ENCODE measurements at regions not wholly inside any gene's neighbourhood (a gene's known extent, or its start where the extent isn't known, plus 50 kb on each side); places are given as distances from the start of the nearest gene placed in this dataset.

DNA sequence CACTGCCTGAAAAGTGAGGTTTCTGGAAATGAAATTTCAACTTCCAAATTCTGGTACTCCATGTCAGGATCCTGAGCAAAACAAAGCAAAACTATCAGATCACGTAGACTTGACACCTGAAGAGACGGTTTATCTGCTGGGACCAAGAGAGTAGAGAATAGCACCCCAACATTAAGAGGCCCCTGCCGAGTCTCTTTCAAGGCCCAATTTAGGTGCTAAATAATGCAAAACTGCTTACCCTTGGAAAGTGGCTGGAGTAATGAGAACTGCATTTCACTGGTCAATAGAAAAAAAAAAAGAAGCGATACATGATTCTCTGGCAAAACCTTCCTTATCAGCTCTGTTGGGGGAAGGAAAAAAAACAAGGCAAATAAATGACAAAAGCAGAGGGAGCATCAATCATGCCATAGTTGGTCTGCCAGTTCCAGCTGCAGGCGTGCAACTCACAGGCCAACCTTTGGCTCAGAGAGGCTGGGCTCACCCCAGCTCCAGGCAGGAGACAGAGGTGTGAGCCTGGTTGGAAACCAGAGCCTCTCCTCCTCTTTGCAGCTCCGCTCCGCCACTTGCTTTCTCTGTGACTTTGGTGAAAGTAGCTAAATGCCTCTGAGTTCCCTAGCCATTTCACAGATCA is 595.2 kb downstream of the TOX3 start:
- no peak for DNase-seq

DNA sequence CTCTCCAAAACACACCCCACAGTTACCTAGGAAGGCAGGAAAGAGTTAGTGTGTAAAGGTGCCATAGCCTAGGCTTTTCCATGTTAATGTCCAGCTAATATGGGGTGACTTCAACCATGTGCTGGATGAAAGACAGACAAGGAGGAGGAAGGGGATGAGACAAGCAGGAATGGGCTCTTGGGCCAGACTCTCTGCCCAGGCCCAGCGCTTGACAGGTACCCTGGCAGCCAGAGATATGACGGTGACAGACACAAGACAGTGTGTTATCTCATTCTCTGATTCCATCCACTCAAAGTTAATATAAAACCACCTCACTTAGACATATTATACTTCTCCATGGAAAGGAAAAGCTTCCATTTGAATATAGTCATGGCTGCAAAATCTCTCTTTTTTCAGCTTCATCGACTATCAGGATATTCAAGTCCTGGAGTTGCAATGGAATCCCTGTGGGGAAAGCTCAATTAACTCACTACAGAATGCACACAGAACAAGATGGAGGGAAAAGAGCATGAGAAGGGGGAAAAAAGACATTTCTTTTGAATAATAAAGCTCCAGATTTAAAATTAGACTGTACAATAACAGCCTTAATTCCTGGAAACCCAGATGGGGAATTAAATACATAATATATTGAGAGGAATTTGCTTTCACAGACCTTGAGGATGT is 596.7 kb downstream of the TOX3 start:
- no peak for DNase-seq

DNA sequence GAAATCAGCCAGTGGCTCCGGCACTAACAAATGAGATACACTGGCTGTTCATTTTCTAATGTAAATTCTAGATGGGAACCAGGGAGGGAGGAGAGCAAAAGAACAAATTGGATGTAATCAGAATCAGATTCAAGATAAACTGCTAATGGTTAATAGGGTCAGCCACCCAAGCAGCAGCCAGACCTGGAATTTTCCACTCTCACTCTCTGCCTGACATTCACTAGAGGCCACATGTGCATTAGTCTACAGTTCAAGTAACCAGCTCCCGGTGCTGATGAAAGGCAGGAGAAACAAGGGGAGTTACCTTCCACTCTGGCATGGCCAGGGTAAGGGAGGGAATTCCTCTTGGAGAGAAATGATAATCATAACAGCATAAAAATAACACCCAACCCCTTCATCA is 597.7 kb downstream of the TOX3 start:
- DNase-seq: no peak

DNA sequence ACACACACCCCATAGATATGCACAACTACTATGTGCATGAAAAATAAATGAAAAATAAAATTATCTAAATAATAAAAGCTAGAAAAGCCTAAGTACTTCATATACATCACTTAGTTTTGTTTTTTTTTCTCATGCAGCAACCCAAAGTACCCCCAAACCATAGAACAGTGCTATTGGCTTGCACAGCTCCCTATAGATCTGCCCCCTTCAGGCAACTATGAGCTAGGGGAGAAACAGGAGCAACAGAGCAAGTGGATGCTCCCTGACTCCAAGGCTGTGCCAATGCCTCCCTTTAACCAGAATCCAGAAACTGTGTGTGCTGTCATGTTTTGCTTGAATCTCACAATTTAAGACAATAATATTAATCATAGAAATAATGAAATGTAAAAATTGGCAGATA is 605.5 kb downstream of the TOX3 start:
- no peak for DNase-seq

DNA sequence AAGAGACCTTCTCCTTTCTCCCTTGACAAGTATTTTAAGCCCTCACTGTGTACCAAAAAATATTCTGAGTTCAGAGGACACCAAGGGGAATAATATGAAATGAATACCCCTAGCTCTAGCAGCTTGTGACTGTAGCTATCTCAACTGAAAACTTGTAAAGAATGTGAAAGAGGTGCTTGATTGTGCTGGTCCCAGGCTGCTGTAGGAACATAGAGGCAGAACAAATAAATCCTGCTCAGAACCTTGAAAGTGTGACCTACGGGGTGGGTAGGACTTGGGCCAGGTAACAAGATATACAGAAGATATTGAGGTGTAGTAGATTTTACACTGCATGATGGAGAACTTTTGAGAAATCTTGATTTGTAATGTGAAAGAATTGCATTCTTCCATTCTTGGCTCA is 606.8 kb downstream of the TOX3 start:
- DNase-seq: no peak

DNA sequence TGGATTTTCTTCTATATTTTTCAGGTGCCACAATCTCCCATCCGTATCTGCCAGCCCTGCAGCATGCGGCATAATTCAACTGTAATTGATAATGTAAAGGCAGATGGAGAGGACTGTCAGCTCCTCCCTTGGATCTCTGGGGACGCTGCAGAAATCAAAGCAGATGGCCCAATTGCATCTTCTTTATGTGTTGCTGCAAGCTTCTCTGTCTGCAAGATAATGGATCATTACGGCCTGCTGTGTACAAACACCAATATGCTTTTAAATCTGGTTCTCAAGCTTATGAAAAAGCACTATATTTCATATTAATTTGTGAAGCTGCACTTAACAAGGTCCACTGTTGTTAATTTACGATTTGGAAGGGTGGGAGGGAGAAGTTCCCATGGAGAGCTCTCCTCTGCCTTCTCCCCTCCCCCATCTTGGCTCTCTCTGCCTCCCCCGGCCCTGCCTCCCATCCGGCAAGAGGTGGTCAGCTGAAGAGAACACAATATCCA is 607.5 kb downstream of the TOX3 start:
- no peak for DNase-seq

DNA sequence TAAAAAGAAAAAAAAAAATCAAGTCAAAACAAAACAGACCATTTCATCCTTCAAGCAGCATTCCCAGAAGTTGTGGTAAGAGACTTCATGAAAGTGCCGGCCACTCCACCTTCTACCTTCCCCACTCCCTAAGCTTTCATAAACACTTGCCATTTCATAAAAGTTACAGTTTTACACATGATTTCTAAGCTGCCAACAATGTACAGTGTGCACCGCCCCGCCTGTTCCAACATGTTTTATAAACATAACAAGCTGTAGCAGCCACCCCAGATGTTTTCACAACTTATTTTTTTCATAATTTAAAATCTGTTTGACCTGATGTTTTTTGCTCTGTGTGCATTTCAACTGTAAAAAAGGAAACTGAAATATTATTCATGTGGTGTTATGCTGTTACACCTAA is 608.1 kb downstream of the TOX3 start:
- no peak for DNase-seq

DNA sequence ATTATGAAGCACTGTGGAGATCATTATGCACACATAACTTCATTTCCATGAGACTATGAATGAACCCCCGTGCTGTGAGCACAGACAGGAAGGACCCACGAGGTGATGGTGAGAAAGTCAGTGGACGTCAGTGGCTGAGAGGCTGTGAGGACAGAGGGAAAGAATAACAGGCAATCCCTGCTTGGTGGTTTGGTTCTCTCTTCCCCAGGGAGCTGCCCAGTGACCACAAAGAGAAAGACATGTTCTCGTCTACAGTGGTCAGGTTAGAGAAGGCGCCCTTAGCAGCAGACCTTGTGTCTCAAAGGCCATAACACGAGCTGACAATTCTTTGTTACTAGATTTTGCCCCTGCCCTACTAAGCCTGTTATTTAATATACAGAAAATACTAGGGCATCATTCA is 609.2 kb downstream of the TOX3 start:
- no peak for DNase-seq

DNA sequence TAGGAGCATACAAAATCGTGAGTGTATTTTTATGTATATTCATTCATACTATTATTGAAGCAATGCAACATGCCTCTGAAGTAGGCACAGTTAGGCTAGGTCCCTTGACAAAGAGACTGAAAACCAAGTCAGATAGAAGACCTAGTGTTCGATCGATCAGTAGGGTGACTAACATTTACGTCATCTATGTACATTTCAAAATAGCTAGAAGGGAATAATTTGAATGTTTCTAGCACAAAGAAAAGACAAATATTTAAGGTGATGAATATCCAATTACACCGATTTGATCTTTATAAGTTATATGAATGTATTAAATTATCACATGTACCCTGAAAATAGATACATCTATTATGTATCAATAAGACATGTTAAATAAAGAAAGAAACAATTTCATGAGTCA is 610.1 kb downstream of the TOX3 start:
- DNase-seq: no peak

DNA sequence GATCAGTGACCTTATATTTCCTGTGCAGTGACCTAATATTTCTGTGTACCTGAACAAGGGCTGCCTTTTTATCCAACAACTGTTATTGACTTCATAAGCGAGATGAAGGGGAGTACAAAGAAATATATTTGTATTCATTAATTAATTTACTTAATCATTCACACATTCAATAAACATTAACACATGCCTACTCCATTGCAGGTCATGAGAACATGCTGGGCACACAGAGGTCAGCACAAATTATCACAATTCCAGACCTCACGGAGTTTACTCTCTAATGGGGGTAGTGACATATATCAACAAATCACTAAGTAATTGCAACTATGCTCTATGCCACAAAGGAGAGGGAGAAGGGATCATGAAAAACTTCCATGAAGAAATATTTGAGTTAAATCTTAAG is 614.6 kb downstream of the TOX3 start:
- no peak for DNase-seq

DNA sequence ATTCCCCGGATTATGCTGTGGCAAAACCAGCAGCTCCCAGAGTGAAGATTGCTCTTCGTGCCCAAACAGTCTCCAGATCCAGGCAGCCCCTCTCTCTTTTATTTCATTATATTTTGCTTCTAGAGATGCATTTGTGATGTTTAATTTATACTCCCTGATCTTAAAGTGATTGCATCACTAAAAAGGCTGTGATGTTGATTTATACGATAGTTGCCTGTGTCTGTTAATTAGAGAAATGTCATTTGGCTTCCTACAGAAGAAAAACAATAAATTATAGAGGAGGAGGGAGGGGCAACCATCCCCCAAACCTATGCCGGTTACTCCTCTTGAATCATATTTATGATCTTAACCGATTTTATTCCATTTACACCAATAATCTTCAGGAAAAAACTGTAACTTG is 615.3 kb downstream of the TOX3 start:
- no peak for DNase-seq

DNA sequence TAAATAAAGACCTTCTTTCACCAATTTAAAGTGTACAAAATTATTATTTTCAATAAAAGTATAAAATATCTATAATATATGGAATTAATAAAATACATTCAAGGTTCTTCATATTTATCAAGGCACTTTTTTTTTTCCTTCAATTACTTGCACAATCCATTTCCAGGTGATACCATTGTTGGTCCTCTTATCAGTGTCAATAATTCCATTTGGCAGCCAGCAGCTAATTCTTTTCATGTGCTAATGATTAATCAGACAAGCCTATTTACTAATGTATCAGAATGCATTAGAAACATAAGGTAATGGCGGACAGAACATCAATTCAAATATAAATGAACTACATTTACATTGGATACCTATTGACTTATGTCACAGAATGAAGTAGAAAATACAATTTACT is 622.2 kb downstream of the TOX3 start:
- no peak for DNase-seq

DNA sequence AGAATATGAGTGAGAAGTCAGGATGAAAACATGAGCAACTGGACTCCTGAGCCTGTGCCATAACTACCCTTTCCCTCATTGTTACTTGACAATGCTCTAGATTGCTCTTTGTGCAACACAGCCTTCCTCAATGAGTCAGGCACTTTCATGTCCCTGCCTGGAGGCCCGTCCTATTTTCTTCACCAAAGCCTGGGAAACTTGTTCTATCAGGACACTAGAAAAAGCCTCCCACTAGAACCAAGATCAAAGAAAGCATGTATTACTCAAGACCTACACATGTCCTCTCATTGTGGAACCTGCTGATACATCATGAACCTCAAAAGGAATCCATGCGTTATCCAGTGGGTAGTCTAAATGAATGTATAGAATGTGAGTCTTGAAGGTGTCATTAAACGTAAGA is 624.5 kb downstream of the TOX3 start:
- no peak for DNase-seq

DNA sequence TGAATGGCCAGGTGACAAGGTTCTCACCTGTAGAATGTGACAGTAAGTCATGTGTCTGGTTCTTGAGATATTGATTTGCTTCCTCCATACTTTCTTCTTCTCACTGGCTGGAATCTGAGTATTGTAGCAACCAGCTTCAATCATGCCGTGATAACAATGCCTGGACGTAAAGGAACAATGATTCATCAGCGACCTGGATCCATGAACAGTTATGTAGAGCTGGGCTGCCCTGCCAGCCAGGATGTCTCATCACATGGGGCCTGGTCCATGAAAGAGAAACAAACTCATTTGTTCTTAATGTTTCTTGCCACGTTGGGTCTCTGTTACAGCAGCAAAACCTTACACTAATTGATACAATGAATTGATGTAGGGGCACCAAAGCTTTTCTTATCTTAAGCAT is 627.2 kb downstream of the TOX3 start:
- DNase-seq: no peak

DNA sequence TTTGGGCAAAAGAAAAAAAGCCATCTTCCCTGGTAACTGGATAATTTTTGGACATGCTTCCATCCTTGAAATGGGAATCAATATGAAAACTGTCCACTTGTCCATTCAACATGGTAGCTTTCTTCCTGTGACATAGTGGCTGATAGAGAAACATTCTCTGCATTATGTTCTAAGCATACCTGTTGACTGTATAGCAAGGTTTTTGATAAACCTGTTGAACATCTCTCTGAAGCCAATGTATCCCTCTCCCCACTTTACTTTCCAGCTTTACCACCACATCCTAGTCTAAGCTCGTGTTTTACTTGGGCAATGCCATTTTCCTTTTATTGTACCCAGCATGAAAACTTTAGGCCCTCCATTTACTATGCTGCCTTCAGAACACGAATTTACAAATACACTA is 630.1 kb downstream of the TOX3 start:
- DNase-seq: no peak

DNA sequence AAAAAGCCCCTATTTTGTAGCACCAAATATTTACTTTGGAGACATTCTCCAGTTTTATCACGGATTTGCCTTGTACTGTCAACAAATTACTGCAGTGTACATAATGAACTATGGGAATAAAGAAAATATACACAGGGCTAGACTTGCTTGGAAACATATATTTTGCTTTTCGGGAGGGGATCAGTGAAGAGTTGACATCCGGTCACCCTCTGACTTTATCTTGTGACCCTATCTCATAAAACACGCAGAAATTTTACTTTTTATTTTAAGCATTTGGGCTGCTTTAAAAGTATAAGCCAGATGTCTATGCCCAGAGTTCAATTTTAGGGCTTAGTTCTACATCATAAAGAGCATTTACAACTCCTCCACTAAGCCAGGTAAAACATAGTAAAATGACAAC is 630.7 kb downstream of the TOX3 start:
- no peak for DNase-seq

DNA sequence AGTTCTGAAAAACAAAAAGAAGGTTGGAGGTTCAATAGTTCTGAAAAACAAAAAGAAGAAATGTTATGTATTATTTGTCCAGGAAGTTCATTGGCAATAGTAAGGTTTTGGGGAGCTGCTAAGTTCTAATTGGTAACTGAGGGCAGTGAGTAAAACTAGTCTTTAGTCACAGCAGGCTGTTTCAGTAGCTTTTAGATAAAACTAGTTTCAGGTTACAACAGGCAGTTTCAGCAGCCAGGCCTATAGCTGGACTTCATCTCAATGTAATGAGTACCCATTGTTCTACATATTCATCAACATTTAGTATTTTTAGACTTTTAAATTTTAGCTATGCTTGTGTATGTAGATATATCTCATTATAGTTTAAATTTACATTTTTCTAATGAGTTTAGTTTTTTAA is 639.3 kb downstream of the TOX3 start:
- DNase-seq: no peak

DNA sequence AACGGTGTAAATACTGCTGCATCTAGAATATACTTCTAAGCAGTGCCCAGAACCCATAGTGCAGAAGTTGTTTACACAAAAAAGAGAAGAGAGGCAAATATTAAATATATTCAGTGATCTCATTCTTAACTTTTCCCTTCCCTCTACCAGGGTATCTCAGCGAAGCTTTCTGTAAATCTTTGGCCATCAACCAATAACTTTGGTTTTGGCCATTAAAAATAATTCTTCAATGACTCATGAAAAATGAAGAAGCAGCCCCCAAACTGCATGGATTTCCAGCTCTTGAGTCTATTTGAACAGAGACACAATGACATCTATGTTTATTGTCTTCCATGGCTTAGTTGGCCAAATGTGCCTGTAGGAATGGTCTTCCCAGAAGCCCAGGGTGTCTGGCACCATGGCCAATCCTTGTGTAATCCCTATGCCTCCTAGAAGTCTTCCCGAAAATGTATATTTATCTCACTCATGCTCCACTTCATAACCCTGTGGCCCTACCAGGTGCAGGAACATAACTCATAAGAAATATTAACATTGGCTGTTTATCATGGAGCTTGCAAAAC is 646.6 kb downstream of the TOX3 start:
- DNase-seq: no peak

DNA sequence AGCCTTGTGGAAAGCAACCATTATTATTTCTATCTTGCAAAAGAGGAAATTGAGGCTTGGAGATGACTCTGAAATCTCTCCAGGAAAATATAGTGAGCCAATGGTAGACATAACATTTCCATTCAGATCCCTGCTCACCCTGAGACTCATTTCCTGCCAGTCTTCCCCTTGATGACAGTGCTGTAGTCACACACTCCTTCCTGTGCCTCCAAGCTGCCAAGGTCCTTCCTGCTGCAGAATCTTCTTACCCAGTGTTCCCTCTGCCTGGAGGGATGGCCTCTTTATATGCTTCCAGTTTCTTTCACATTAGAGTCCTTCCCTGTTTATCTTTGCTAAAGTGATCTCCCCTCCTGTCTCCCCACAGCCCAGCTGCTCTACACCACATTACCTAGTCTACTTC is 648.1 kb downstream of the TOX3 start:
- no peak for DNase-seq

DNA sequence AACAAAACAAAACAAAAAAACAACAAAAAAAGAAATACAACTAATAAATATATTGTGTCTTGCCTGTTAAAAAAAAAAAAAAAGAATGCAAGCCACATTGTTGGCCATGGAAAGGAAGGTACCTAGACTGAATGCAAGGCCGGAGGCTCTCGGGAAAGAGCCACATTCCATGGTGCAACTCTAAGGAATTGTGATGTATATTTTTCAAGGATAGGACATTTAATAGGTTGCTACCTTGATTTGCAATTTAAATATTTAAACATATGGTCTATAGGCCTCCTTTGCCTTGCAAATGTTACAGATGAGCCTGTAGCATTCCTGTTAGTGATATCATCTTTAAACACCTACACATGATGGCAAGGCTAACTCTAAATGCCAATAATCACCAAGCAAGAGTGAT is 650.9 kb downstream of the TOX3 start:
- DNase-seq: no peak

DNA sequence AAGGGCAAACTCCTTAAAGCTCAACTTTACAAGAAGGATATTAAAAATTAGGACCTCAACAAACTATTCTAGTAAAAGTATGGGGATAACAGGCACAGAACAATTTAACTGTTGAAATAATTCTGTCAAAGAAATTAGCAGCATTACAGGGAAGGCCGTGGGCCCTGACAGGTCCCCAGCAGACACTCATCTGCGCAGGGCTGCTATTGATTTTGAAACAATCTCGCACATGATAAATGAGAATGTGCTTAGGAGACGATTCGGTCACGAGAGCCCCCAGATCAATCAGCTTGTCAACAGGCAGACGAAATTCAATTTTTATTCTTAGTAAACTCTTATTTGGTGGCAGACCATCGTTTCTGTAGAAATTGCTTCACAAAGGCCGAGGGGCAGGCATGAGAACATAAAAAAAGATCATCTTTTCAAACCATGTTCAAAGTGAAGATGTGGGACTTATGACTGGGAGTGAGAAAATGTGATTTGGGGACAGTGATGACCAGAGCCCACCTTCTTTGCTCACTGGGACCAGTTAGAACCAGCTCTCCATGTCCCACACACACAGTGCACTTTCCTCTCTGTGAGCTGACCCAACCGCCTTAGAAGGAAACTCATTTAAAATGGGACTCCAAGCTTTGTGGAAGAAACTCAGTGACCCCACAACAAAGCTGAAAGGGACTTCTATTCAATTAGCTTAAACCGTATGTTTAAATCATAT is 654.5 kb downstream of the TOX3 start:
- DNase-seq: no peak

DNA sequence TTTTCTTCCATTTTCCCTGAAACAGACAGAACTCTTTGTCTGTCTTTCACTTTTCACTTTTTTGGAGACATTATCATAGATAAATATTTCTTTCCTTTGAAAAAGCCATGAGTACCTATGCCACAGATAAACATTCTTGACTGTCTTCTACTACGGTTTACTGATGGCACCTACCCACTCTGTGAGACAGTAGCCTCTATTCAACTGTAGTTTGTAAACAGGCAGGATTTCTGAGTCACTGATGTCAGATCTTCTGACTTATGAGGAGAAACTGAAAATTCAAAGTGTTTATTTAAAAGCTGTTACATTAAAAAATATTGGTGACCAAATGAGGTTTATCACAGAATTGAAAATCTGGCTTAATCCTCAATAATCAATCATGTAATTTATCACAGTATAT is 658.4 kb downstream of the TOX3 start:
- DNase-seq: no peak

DNA sequence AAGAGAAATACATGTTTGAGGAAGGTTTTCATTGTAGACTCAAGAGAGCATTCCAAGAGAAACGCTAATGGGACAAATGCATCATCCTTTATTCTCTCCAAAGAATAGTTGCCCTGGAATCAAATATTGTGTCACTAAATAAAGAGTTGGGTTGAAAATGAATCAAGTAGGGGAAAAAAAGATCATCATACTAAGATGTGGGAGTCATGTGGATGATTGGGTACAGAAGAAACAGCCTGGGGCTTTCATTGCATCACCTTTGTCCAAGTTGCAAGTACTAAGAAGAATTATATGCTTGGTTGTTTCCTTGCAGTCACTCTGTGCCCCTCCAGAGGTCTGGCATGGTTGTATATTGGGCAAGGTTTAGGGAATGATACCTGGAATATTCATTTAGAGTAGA is 658.9 kb downstream of the TOX3 start:
- DNase-seq: no peak

DNA sequence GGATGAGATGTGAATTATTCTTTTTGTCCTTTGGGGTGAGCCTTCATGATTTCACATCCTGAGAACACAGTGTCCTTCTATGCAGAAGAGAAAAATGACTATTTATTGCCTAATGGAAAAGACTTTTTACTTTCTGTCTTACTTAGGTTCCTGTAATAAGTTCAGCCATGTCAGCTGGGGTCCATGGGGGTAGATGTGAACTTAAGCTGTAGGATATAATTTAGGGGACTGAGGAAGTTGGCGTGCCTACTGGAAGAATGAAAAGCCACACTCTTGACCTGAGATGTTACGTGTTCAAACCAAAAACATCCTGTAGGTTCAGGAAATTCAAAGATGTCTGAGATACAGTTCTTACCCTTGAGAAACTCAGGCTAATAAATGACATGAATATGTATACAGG is 660.5 kb downstream of the TOX3 start:
- DNase-seq: no peak
